Endothelial cell of umbilical vein (primary cell): ENCODE measurements at regions not wholly inside any gene's neighbourhood (a gene's known extent, or its start where the extent isn't known, plus 50 kb on each side); places are given as distances from the start of the nearest gene placed in this dataset.

Experiments used
- BruUV-seq: library from RNA; stranded (reverse); fragments of 400-500 nt; replicated peaks from 2 replicates; lab custom pipeline; 2021; lab: Mats Ljungman, UMichigan
- CTCF ChIA-PET: fragments of 300-600, 350-600 bp; sonication (Branson Sonifier 250); formaldehyde crosslinking; loops from one replicate; lab custom pipeline; 2021; ENCODE audit warnings: antibody characterized with exemption, inconsistent platforms; lab: Charles Lee
- POLR2A ChIA-PET: fragments of 300-600, 350-600 bp; sonication (Branson Sonifier 250); formaldehyde crosslinking; loops from one replicate; lab custom pipeline; 2021; ENCODE audit warnings: antibody characterized with exemption, inconsistent platforms; lab: Charles Lee
- DNase-seq: peaks from one replicate; pipeline ENCODE4 v3.0.0-alpha.2; 2011; ENCODE audit warnings: low read depth, low spot score
- FAIRE-seq: peaks from 2 replicates; lab custom pipeline; 2011; peaks lifted over from hg19 to GRCh38; lab: Jason Lieb, UNC
- H2AFZ ChIP-seq: 2 replicates; pipeline ENCODE4 v1.6.0; 2012; ENCODE audit warnings: low read depth, low read length, control low read depth, inconsistent platforms
- H3K27ac ChIP-seq: 2 replicates; pipeline ENCODE4 v1.5.1; 2011; ENCODE audit warnings: low read depth, mild to moderate bottlenecking, control low read depth, low read length, moderate library complexity; ENCODE audit not compliant: insufficient read depth
- H3K27me3 ChIP-seq, 2 experiments: 2 replicates each; pipeline versions ENCODE4 v1.6.0 to v1.6.1; 2011; ENCODE audit warnings: low read length in 2 of 2, mixed read lengths in 1 of 2; ENCODE audit not compliant: control insufficient read depth in 2 of 2, insufficient read depth in 2 of 2
- H3K36me3 ChIP-seq, 2 experiments: 2 replicates in 1 of 2; 3 replicates in 1 of 2; pipeline ENCODE4 v1.5.1; 2011; ENCODE audit warnings: low read length in 2 of 2, mild to moderate bottlenecking in 1 of 2, moderate library complexity in 1 of 2; ENCODE audit not compliant: control insufficient read depth in 2 of 2, insufficient read depth in 2 of 2; ENCODE audit errors: extremely low read depth in 1 of 2
- H3K4me1 ChIP-seq: 3 replicates; pipeline ENCODE4 v1.5.1; 2011; ENCODE audit warnings: mild to moderate bottlenecking, low read length; ENCODE audit not compliant: control insufficient read depth, insufficient read depth; ENCODE audit errors: extremely low read depth
- H3K4me2 ChIP-seq: 2 replicates; pipeline ENCODE4 v1.6.1; 2011; ENCODE audit warnings: low read length, control low read depth, mixed read lengths; ENCODE audit not compliant: insufficient read depth
- H3K4me3 ChIP-seq, 3 experiments: fragments of 200-600 bp in 1 of 3; sonication (generic), shearing (Covaris generic) in 1 of 3; replicated peaks in 1 of 3; 2 replicates each; pipeline ENCODE4 v1.5.1; 2011 to 2016; ENCODE audit warnings: control low read depth in 3 of 3, low read length in 3 of 3, mild to moderate bottlenecking in 2 of 3, inconsistent platforms in 1 of 3, low read depth in 1 of 3, moderate library complexity in 1 of 3; ENCODE audit not compliant: insufficient read depth in 1 of 3
- H3K79me2 ChIP-seq: 2 replicates; pipeline ENCODE4 v1.6.0; 2012; ENCODE audit warnings: low read length, inconsistent platforms; ENCODE audit not compliant: control insufficient read depth, insufficient read depth
- H3K9ac ChIP-seq: replicated peaks from 2 replicates; pipeline ENCODE3; 2011; ENCODE audit warnings: low read length, control low read depth; ENCODE audit not compliant: insufficient read depth; ENCODE audit errors: extremely low read depth
- H3K9me1 ChIP-seq: replicated peaks from 3 replicates; pipeline ENCODE4 v1.6.0; 2011; ENCODE audit warnings: mild to moderate bottlenecking, low read length; ENCODE audit not compliant: control insufficient read depth, insufficient read depth; ENCODE audit errors: extremely low read depth
- H3K9me3 ChIP-seq: replicated peaks from 2 replicates; pipeline ENCODE4 v1.5.1; 2012; ENCODE audit warnings: low read length, inconsistent platforms; ENCODE audit not compliant: control insufficient read depth, insufficient read depth
- H4K20me1 ChIP-seq: replicated peaks from 2 replicates; pipeline ENCODE3; 2011; ENCODE audit warnings: mild to moderate bottlenecking, low read length; ENCODE audit not compliant: control insufficient read depth, insufficient read depth; ENCODE audit errors: extremely low read depth
- EZH2 ChIP-seq: IDR thresholded peaks from 2 replicates; pipeline ENCODE4 v1.6.1; 2012; ENCODE audit warnings: borderline replicate concordance, low read depth, mild to moderate bottlenecking, moderate library complexity, low read length, inconsistent platforms; ENCODE audit not compliant: severe bottlenecking
- FOS ChIP-seq: IDR thresholded peaks from 2 replicates; pipeline ENCODE4 v1.6.1; 2011; ENCODE audit warnings: mild to moderate bottlenecking, low read length, moderate library complexity, borderline replicate concordance; ENCODE audit not compliant: insufficient read depth
- GATA2 ChIP-seq: IDR thresholded peaks from 2 replicates; pipeline ENCODE4 v1.7.0; 2011; ENCODE audit warnings: low read depth, mild to moderate bottlenecking, moderate library complexity, mixed read lengths, low read length; ENCODE audit not compliant: insufficient read length, insufficient read depth
- JUN ChIP-seq: IDR thresholded peaks from 2 replicates; pipeline ENCODE4 v1.6.1; 2011; ENCODE audit warnings: borderline replicate concordance, low read depth; ENCODE audit not compliant: insufficient read length, insufficient read depth
- MYC ChIP-seq: IDR thresholded peaks from one replicate; pipeline ENCODE4 v1.6.1; 2011; ENCODE audit warnings: mild to moderate bottlenecking, low read depth, low read length
- POLR2A ChIP-seq: IDR thresholded peaks from 2 replicates; pipeline ENCODE4 v1.6.1; 2012; ENCODE audit warnings: low read depth, mild to moderate bottlenecking, control low read depth, low read length
- POLR2AphosphoS5 ChIP-seq: IDR thresholded peaks from 2 replicates; pipeline ENCODE4 v1.6.1; 2012; ENCODE audit warnings: low read depth, mild to moderate bottlenecking, control low read depth, low read length, moderate library complexity; ENCODE audit not compliant: insufficient read depth
- dilution Hi-C: fragments of 300-500 bp; cut with MboI; formaldehyde crosslinking; loops from one replicate; pipeline ENCODE4 v1.15.0; 2019; ENCODE audit warnings: low sequenced_read_pairs; ENCODE audit not compliant: extremely low pct_ligation_motif_present
- intact Hi-C: fragments of 100-400 bp; cut with micrococcal nuclease; formaldehyde crosslinking; loops from one replicate; pipeline ENCODE4 v1.10.0; 2022
- TF ChIP-seq, protein P1 (sequence below): IDR thresholded peaks from 2 replicates; pipeline ENCODE4 v1.6.1; 2011; ENCODE audit not compliant: insufficient read depth, insufficient read length
- TF ChIP-seq, protein P2 (sequence below), 2 donors: IDR thresholded peaks; 1 replicate in 1 of 2; 2 replicates in 1 of 2; pipeline ENCODE4 v1.5.1; 2011; ENCODE audit warnings: low read length in 2 of 2, mild to moderate bottlenecking in 2 of 2, moderate library complexity in 2 of 2, control low read depth in 1 of 2, inconsistent platforms in 1 of 2, low read depth in 1 of 2; ENCODE audit not compliant: insufficient read depth in 1 of 2; ENCODE audit errors: extremely low read depth in 1 of 2

DNA sequence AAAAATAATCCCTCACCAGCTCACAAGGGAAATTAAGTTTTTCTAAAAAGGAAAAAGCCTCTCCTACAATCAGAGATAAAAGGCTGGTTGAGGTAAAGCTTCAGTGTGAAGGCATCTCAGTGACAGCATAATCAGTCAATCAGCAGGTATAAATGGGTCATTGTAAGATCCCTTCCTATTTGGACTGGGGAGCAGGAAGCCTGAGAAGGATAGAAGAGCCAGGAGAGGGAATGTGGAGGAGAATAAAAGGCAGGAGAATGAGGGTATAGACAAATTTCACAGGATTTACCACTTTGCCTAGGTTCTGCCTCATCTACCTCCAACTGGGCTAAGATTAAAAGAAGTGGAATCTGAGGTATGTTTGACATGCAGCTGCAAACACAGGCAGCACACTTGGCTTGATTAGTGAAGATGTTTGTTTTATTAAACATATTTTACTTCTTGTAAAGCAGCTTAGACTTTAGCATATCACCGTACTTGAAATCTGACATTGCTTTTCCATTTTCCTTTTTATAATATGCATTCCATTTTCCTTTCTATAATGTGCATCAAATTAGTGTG is 479.1 kb upstream of the USP15 start:
- no peak for FAIRE-seq
- no peaks in the 10 kb centered on the region for H3K4me1 ChIP-seq
- H3K4me3 ChIP-seq, result no peak overlapping the region
- no peaks in the 10 kb centered on the region for H3K36me3 ChIP-seq
- ChIA-PET CTCF (no interaction called here), POLR2A (no interaction called here)
- no peaks in the 10 kb centered on the region for H4K20me1 ChIP-seq
- H3K27me3 ChIP-seq, result no peaks in the 10 kb centered on the region
- H3K9ac ChIP-seq, result no peak overlapping the region
- DNase-seq, result no peak
- no peak overlapping the region for H2AFZ ChIP-seq
- no peak overlapping the region for H3K27ac ChIP-seq
- no peak for TF ChIP-seq MYC
- TF ChIP-seq POLR2AphosphoS5, result no peak
- TF ChIP-seq GATA2, result no peak
- no peak for TF ChIP-seq POLR2A
- TF ChIP-seq EZH2, result no peak
- no peaks in the 10 kb centered on the region for H3K9me3 ChIP-seq
- H3K9me1 ChIP-seq, result no peaks in the 10 kb centered on the region
- BruUV-seq, result no TSS peak
- dilution Hi-C loops, result no loop called here
- no peak overlapping the region for H3K4me2 ChIP-seq
- H3K79me2 ChIP-seq, result no peaks in the 10 kb centered on the region
- intact Hi-C loops, result no loop called here

DNA sequence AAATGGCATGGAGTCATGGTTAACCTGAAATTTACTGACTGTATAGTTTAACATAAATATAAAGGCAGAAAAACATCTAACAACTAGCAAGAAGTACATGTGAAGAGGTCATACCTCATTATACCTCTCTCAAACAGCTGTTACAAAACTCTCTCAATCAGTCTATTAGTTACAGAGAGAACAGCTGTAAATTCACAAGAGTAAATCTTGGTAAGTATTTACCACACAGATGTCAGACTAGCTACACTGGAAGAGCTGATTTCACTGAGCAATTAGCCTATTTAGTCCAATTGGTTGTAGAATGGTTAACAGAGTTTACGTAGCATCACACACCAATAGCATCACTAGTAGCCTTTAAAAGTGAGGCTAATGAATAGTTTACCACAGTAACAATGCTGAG is 463.4 kb upstream of the USP15 start:
- POLR2A ChIA-PET, result no interaction called here
- no TSS peak for BruUV-seq
- no peak overlapping the region for H3K4me2 ChIP-seq
- no peaks in the 10 kb centered on the region for H3K9me3 ChIP-seq
- TF ChIP-seq EZH2 (no peak), GATA2 (no peak), POLR2A (no peak), FOS (no peak), MYC (no peak), POLR2AphosphoS5 (no peak), JUN (no peak)
- TF ChIP-seq, protein P1, sequence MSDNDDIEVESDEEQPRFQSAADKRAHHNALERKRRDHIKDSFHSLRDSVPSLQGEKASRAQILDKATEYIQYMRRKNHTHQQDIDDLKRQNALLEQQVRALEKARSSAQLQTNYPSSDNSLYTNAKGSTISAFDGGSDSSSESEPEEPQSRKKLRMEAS, result no peak
- TF ChIP-seq, protein P2, sequence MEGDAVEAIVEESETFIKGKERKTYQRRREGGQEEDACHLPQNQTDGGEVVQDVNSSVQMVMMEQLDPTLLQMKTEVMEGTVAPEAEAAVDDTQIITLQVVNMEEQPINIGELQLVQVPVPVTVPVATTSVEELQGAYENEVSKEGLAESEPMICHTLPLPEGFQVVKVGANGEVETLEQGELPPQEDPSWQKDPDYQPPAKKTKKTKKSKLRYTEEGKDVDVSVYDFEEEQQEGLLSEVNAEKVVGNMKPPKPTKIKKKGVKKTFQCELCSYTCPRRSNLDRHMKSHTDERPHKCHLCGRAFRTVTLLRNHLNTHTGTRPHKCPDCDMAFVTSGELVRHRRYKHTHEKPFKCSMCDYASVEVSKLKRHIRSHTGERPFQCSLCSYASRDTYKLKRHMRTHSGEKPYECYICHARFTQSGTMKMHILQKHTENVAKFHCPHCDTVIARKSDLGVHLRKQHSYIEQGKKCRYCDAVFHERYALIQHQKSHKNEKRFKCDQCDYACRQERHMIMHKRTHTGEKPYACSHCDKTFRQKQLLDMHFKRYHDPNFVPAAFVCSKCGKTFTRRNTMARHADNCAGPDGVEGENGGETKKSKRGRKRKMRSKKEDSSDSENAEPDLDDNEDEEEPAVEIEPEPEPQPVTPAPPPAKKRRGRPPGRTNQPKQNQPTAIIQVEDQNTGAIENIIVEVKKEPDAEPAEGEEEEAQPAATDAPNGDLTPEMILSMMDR (IDR thresholded peaks at IDR 0.05; ENCODE audit: extremely low read depth in 1 of 2, insufficient read depth in 1 of 2, low read depth in 1 of 2, low read length in 2 of 2), result no peak
- H3K27me3 ChIP-seq, result no peaks in the 10 kb centered on the region
- H3K4me1 ChIP-seq, result no peaks in the 10 kb centered on the region
- H3K9ac ChIP-seq, result no peak overlapping the region
- CTCF ChIA-PET, result interaction anchor here (1.7 kb wide), 1 partner anchor 14 kb away, joined by 5 read pairs; no protein-coding TSS in a partner anchor
- no peak overlapping the region for H2AFZ ChIP-seq
- no peak overlapping the region for H3K4me3 ChIP-seq
- H3K9me1 ChIP-seq, result no peaks in the 10 kb centered on the region
- H3K36me3 ChIP-seq, result no peaks in the 10 kb centered on the region
- no peak overlapping the region for H3K27ac ChIP-seq
- DNase-seq (no peak), FAIRE-seq (no peak)
- intact Hi-C loops, result no loop called here
- dilution Hi-C loops, result no loop called here
- no peaks in the 10 kb centered on the region for H3K79me2 ChIP-seq
- H4K20me1 ChIP-seq, result no peaks in the 10 kb centered on the region
